ENCODE measurements at regions not wholly inside any gene's neighbourhood (a gene's known extent, or its start where the extent isn't known, plus 50 kb on each side); places are given as distances from the start of the nearest gene placed in this dataset.

DNA sequence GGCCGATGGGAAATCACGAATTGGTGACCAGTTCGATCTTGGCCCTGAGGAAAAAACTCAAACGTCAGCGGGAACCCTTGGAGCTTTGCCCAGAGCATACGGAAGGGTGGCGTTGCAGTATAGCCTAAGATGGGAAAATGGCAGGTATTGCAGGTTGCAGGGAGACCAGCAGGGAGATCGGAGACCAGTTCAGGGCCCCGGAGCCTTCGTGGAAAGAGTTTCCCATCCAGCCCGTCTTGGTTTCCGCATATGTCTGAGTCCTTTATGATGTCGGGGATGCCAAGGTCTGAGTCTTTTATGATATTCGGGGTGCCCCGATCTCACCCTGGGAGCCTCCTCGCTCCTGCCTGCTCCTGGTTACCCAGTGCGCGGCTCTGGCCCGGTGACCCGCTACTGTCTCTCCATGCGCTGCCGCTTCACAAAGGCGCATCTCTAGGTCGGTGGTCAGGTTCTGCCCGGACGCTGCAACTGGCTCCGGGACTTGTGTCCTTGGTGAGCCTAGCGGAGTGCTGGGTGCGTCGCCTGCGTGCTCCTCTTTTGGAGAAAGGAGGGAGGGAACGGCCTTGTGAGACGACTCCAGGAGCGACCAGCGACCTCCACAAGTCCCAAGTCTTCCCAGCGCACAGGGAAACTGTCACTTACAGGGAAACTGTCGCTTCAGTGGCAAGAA is 94.2 kb downstream of the PRKAB2 start:
- Histone ChIP-seq H3K27me3 (ENCODE audit: control insufficient read depth, low read length) (peaks cover 25% of the 10 kb centered on the region), H3K9me2 (replicated peaks; ENCODE audit: control insufficient read depth, low read length) (no peaks in the 10 kb centered on the region), H3K4me2 (ENCODE audit: low read length) (no peak overlapping the region), H4K20me1 (ENCODE audit: control insufficient read depth, insufficient read depth, low read depth, low read length) (no peaks in the 10 kb centered on the region), H3K4me3 (ENCODE audit: low read length) (no peak overlapping the region), H3K4me1 (ENCODE audit: control insufficient read depth, low read length) (no peaks in the 10 kb centered on the region), H3F3A (ENCODE audit: control insufficient read depth, insufficient read depth) (no peaks in the 10 kb centered on the region), H3K9me3 (ENCODE audit: control insufficient read depth, insufficient read depth, low read length) (peaks cover 22% of the 10 kb centered on the region; the same call in 1 of the 2 replicates), H3K36me3 (ENCODE audit: control insufficient read depth, low read length) (no peaks in the 10 kb centered on the region), H3K79me2 (ENCODE audit: control insufficient read depth, low read length) (no peaks in the 10 kb centered on the region), H3K27ac (ENCODE audit: low read depth, low read length) (no peak overlapping the region)
- TF ChIP-seq EZH2phosphoT487 (IDR thresholded peaks at IDR 0.05; ENCODE audit: borderline replicate concordance, low read length): no peak
- TF ChIP-seq, protein P1, sequence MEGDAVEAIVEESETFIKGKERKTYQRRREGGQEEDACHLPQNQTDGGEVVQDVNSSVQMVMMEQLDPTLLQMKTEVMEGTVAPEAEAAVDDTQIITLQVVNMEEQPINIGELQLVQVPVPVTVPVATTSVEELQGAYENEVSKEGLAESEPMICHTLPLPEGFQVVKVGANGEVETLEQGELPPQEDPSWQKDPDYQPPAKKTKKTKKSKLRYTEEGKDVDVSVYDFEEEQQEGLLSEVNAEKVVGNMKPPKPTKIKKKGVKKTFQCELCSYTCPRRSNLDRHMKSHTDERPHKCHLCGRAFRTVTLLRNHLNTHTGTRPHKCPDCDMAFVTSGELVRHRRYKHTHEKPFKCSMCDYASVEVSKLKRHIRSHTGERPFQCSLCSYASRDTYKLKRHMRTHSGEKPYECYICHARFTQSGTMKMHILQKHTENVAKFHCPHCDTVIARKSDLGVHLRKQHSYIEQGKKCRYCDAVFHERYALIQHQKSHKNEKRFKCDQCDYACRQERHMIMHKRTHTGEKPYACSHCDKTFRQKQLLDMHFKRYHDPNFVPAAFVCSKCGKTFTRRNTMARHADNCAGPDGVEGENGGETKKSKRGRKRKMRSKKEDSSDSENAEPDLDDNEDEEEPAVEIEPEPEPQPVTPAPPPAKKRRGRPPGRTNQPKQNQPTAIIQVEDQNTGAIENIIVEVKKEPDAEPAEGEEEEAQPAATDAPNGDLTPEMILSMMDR (IDR thresholded peaks at IDR 0.05; ENCODE audit: low read depth, low read length, poor library complexity, severe bottlenecking): no peak

DNA sequence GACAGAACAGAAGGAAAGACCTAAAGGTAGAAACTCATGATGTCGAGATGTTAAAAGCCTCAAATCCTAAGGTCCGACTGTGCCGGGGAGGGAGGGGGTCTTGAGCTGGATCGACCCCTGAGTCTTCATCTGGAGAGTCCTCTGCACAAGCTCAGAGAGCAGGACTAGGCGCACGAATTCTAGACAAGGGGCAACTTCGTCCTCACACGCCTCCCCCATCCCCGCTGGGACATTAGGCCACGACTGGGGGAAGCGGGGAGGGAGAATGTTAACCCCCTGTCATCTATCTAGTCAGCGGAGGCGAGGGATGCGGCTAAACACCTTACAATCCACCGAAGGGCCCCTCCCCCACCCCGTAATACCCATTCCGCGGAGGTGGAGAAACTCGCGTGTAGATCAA is 94.7 kb downstream of the PRKAB2 start:
- Histone ChIP-seq H3K4me3 (ENCODE audit: low read length) (no peak overlapping the region), H3K4me2 (ENCODE audit: low read length) (no peak overlapping the region), H3K36me3 (ENCODE audit: control insufficient read depth, low read length) (no peaks in the 10 kb centered on the region), H4K20me1 (ENCODE audit: control insufficient read depth, insufficient read depth, low read depth, low read length) (no peaks in the 10 kb centered on the region), H3K27ac (ENCODE audit: low read depth, low read length) (no peak overlapping the region), H3K9me3 (ENCODE audit: control insufficient read depth, insufficient read depth, low read length) (peaks cover 22% of the 10 kb centered on the region; the same call in 1 of the 2 replicates), H3F3A (ENCODE audit: control insufficient read depth, insufficient read depth) (no peaks in the 10 kb centered on the region), H3K9me2 (replicated peaks; ENCODE audit: control insufficient read depth, low read length) (no peaks in the 10 kb centered on the region), H3K79me2 (ENCODE audit: control insufficient read depth, low read length) (no peaks in the 10 kb centered on the region), H3K27me3 (ENCODE audit: control insufficient read depth, low read length) (peaks cover 26% of the 10 kb centered on the region), H3K4me1 (ENCODE audit: control insufficient read depth, low read length) (no peaks in the 10 kb centered on the region)
- TF ChIP-seq EZH2phosphoT487 (IDR thresholded peaks at IDR 0.05; ENCODE audit: borderline replicate concordance, low read length): no peak
- TF ChIP-seq, protein P1 (IDR thresholded peaks at IDR 0.05; ENCODE audit: low read depth, low read length, poor library complexity, severe bottlenecking): no peak

DNA sequence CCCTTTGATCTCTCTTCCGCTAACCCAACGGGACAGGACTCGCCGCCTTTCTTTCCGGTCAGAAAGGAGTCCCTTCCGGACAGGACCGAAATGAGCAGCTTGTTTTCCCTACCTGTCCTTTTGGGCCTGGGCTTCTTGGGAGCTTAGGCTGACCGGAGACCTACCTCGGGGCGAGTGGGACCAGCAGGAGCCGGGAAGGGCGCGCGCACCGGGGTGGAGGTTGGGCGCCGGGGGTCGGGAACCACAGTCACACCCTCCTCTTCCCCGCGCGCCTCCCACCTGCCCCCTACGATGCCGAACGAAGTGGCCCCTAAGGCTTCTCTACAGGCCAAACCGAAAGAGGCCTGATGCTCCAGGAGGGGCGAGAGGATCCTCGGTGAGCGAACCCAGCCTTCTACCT is 95.2 kb downstream of the PRKAB2 start:
- Histone ChIP-seq H3K4me2 (ENCODE audit: low read length) (no peak overlapping the region), H3K9me2 (replicated peaks; ENCODE audit: control insufficient read depth, low read length) (no peaks in the 10 kb centered on the region), H3K27me3 (ENCODE audit: control insufficient read depth, low read length) (peaks cover 24% of the 10 kb centered on the region), H3K4me1 (ENCODE audit: control insufficient read depth, low read length) (no peaks in the 10 kb centered on the region), H3F3A (ENCODE audit: control insufficient read depth, insufficient read depth) (no peaks in the 10 kb centered on the region), H3K36me3 (ENCODE audit: control insufficient read depth, low read length) (no peaks in the 10 kb centered on the region), H3K9me3 (ENCODE audit: control insufficient read depth, insufficient read depth, low read length) (peaks cover 22% of the 10 kb centered on the region; the same call in 1 of the 2 replicates), H3K4me3 (ENCODE audit: low read length) (no peak overlapping the region), H3K27ac (ENCODE audit: low read depth, low read length) (no peak overlapping the region), H4K20me1 (ENCODE audit: control insufficient read depth, insufficient read depth, low read depth, low read length) (no peaks in the 10 kb centered on the region), H3K79me2 (ENCODE audit: control insufficient read depth, low read length) (no peaks in the 10 kb centered on the region)
- no peak for TF ChIP-seq EZH2phosphoT487 (IDR thresholded peaks at IDR 0.05; ENCODE audit: borderline replicate concordance, low read length)
- TF ChIP-seq, protein P1 (IDR thresholded peaks at IDR 0.05; ENCODE audit: low read depth, low read length, poor library complexity, severe bottlenecking): no peak

All from DOHH2 (cell line).